Prostate gland (tissue), 2 donors: ENCODE measurements at regions not wholly inside any gene's neighbourhood (a gene's known extent, or its start where the extent isn't known, plus 50 kb on each side); places are given as distances from the start of the nearest gene placed in this dataset.

ENCODE experiments used
- POLR2A ChIP-seq: fragments of 450-650 bp; IDR thresholded peaks from one replicate; pipeline ENCODE4 v1.6.1; 2016; ENCODE audit warnings: antibody characterized with exemption, mild to moderate bottlenecking
- POLR2AphosphoS5 ChIP-seq: sonication (generic); formaldehyde crosslinking; IDR thresholded peaks from one replicate; pipeline ENCODE4 v1.6.1; 2017; ENCODE audit warnings: antibody characterized with exemption
- TF ChIP-seq, protein P1 (sequence below), 4 experiments: fragments of 200-600 bp in 2 of 4; fragments of 450-650 bp in 2 of 4; sonication (generic) in 2 of 4; IDR thresholded peaks; 1 replicate in 3 of 4; 2 replicates in 1 of 4; pipeline ENCODE4 v1.5.1; 2016 to 2019; ENCODE audit warnings: antibody characterized with exemption in 4 of 4, mild to moderate bottlenecking in 2 of 4, moderate library complexity in 2 of 4

- TF ChIP-seq, protein P1, sequence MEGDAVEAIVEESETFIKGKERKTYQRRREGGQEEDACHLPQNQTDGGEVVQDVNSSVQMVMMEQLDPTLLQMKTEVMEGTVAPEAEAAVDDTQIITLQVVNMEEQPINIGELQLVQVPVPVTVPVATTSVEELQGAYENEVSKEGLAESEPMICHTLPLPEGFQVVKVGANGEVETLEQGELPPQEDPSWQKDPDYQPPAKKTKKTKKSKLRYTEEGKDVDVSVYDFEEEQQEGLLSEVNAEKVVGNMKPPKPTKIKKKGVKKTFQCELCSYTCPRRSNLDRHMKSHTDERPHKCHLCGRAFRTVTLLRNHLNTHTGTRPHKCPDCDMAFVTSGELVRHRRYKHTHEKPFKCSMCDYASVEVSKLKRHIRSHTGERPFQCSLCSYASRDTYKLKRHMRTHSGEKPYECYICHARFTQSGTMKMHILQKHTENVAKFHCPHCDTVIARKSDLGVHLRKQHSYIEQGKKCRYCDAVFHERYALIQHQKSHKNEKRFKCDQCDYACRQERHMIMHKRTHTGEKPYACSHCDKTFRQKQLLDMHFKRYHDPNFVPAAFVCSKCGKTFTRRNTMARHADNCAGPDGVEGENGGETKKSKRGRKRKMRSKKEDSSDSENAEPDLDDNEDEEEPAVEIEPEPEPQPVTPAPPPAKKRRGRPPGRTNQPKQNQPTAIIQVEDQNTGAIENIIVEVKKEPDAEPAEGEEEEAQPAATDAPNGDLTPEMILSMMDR (IDR thresholded peaks at IDR 0.05): no peak
- no peak for TF ChIP-seq POLR2A
- no peak for TF ChIP-seq POLR2AphosphoS5
These were observed 70.5 kb upstream of the SESN3 start for GRCh38 chr11:95301474-95301873.
